H1 (cell line): ENCODE measurements at regions not wholly inside any gene's neighbourhood (a gene's known extent, or its start where the extent isn't known, plus 50 kb on each side); places are given as distances from the start of the nearest gene placed in this dataset.
A peak's percentile ranks its signal among the peaks of the same experiment; 100 is the strongest.

Experiments used
- CTCF ChIA-PET: fragments of 300-600 bp; sonication (Branson Sonifier 250); formaldehyde crosslinking; loops from one replicate; lab custom pipeline; 2021; ENCODE audit not compliant: partially characterized antibody; lab: Charles Lee
- POLR2A ChIA-PET: fragments of 300-600 bp; sonication (Branson Sonifier 250); formaldehyde crosslinking; loops from one replicate; lab custom pipeline; 2021; ENCODE audit warnings: inconsistent platforms; ENCODE audit not compliant: partially characterized antibody; lab: Charles Lee
- DNase-seq, 2 experiments: peaks; one replicate each; pipeline versions ENCODE4 v3.0.0 to v3.0.0-alpha.2; 2010 to 2022; ENCODE audit warnings: low spot score in 2 of 2, low read depth in 1 of 2, mixed read lengths in 1 of 2
- FAIRE-seq: peaks from 2 replicates; lab custom pipeline; 2011; peaks lifted over from hg19 to GRCh38; lab: Jason Lieb, UNC
- H2AFZ ChIP-seq: 2 replicates; pipeline ENCODE4 v1.8.1; 2012; ENCODE audit warnings: low read length, inconsistent platforms
- H2AK5ac ChIP-seq: 2 replicates; pipeline ENCODE4 v1.6.1; 2013; ENCODE audit warnings: low read depth, low read length
- H2BK120ac ChIP-seq: replicated peaks from 2 replicates; pipeline ENCODE3; 2013; ENCODE audit warnings: low read depth, low read length, inconsistent platforms
- H2BK12ac ChIP-seq: 2 replicates; pipeline ENCODE4 v1.6.1; 2013; ENCODE audit warnings: low read depth, low read length
- H2BK15ac ChIP-seq: 2 replicates; pipeline ENCODE4 v1.6.1; 2013; ENCODE audit warnings: low read length
- H2BK20ac ChIP-seq: 2 replicates; pipeline ENCODE4 v1.6.1; 2013; ENCODE audit warnings: low read length
- H2BK5ac ChIP-seq: 2 replicates; pipeline ENCODE4 v1.6.1; 2013; ENCODE audit warnings: low read depth, low read length
- H3K14ac ChIP-seq: 2 replicates; pipeline ENCODE4 v1.6.1; 2013; ENCODE audit warnings: inconsistent platforms; ENCODE audit not compliant: insufficient read length
- H3K18ac ChIP-seq: 2 replicates; pipeline ENCODE4 v1.6.1; 2013; ENCODE audit warnings: low read length; ENCODE audit errors: extremely low read depth
- H3K23ac ChIP-seq: 2 replicates; pipeline ENCODE4 v1.6.1; 2013; ENCODE audit warnings: inconsistent platforms; ENCODE audit not compliant: insufficient read length
- H3K23me2 ChIP-seq: 2 replicates; pipeline ENCODE4 v1.6.1; 2013; ENCODE audit warnings: low read depth, low read length
- H3K27ac ChIP-seq: 2 replicates; pipeline ENCODE4 v1.6.1; 2011; ENCODE audit warnings: low read depth, low read length, inconsistent platforms
- H3K27me3 ChIP-seq, 4 experiments: replicated peaks in 1 of 4; 1 replicate in 1 of 4; 2 replicates in 3 of 4; pipeline versions ENCODE4 v1.6.1 to v1.8.1; 2011 to 2013; ENCODE audit warnings: low read length in 3 of 4, mild to moderate bottlenecking in 3 of 4, inconsistent platforms in 2 of 4, mixed read lengths in 2 of 4, moderate library complexity in 1 of 4; ENCODE audit not compliant: control insufficient read depth in 3 of 4, insufficient read depth in 3 of 4; ENCODE audit errors: extremely low read depth in 1 of 4
- H3K36me3 ChIP-seq, 4 experiments: 2 replicates each; pipeline versions ENCODE4 v1.6.1 to v1.8.1; 2011 to 2013; ENCODE audit warnings: mild to moderate bottlenecking in 4 of 4, low read length in 3 of 4, moderate library complexity in 2 of 4, control low read depth in 1 of 4, inconsistent platforms in 1 of 4; ENCODE audit not compliant: insufficient read depth in 4 of 4, control insufficient read depth in 2 of 4
- H3K4ac ChIP-seq: replicated peaks from 2 replicates; pipeline ENCODE3; 2013; ENCODE audit warnings: low read length, low read depth, mixed read lengths, inconsistent platforms; ENCODE audit not compliant: insufficient read length
- H3K4me1 ChIP-seq, 4 experiments: replicated peaks in 1 of 4; 1 replicate in 1 of 4; 2 replicates in 3 of 4; pipeline versions ENCODE4 v1.6.1 to v1.8.1; 2011 to 2013; ENCODE audit warnings: low read length in 3 of 4, inconsistent platforms in 2 of 4, mixed read lengths in 1 of 4; ENCODE audit not compliant: insufficient read depth in 4 of 4, control insufficient read depth in 3 of 4
- H3K4me2 ChIP-seq, 2 experiments: 2 replicates each; pipeline versions ENCODE4 v1.6.1 to v1.8.1; 2011 to 2013; ENCODE audit warnings: low read depth in 2 of 2, low read length in 2 of 2, control low read depth in 1 of 2, inconsistent platforms in 1 of 2, mild to moderate bottlenecking in 1 of 2; ENCODE audit not compliant: insufficient read depth in 1 of 2
- H3K4me3 ChIP-seq, 4 experiments: fragments of 200-600, 300-600 bp in 1 of 4; sonication (generic), shearing (Covaris generic), sonication (Bioruptor Twin) in 1 of 4; 2 replicates each; pipeline versions ENCODE4 v1.5.1 to v1.8.1; 2011 to 2016; ENCODE audit warnings: low read length in 4 of 4, low read depth in 3 of 4, control low read depth in 2 of 4, inconsistent platforms in 2 of 4, mild to moderate bottlenecking in 2 of 4, mixed read lengths in 1 of 4, moderate library complexity in 1 of 4; ENCODE audit not compliant: insufficient read depth in 2 of 4; ENCODE audit errors: extremely low read depth in 1 of 4
- H3K56ac ChIP-seq: replicated peaks from 2 replicates; pipeline ENCODE3; 2013; ENCODE audit warnings: low read depth, mild to moderate bottlenecking, mixed read lengths, low read length, inconsistent platforms; ENCODE audit not compliant: insufficient read length
- H3K79me1 ChIP-seq: 2 replicates; pipeline ENCODE4 v1.6.1; 2013; ENCODE audit warnings: low read depth, low read length, control low read depth
- H3K79me2 ChIP-seq, 2 experiments: 2 replicates each; pipeline versions ENCODE4 v1.6.1 to v1.8.1; 2012 to 2013; ENCODE audit warnings: low read length in 2 of 2, mild to moderate bottlenecking in 2 of 2, inconsistent platforms in 1 of 2; ENCODE audit not compliant: insufficient read depth in 2 of 2, control insufficient read depth in 1 of 2
- H3K9ac ChIP-seq, 4 experiments: replicated peaks in 1 of 4; 1 replicate in 1 of 4; 2 replicates in 3 of 4; pipeline versions ENCODE4 v1.6.1 to v1.8.1; 2011 to 2013; ENCODE audit warnings: low read depth in 3 of 4, low read length in 3 of 4, control low read depth in 2 of 4, mild to moderate bottlenecking in 2 of 4, moderate library complexity in 2 of 4, inconsistent platforms in 1 of 4; ENCODE audit errors: extremely low read depth in 1 of 4
- H3K9me3 ChIP-seq, 2 experiments: 2 replicates each; pipeline versions ENCODE4 v1.6.1 to v1.8.1; 2012 to 2013; ENCODE audit warnings: mild to moderate bottlenecking in 2 of 2, moderate library complexity in 2 of 2, control low read depth in 1 of 2, inconsistent platforms in 1 of 2, low read depth in 1 of 2, low read length in 1 of 2, mixed read lengths in 1 of 2; ENCODE audit not compliant: insufficient read depth in 2 of 2
- H4K20me1 ChIP-seq, 2 experiments: replicated peaks in 1 of 2; 2 replicates each; pipeline versions ENCODE3 to v1.8.1; 2011 to 2013; ENCODE audit warnings: inconsistent platforms in 2 of 2, low read length in 2 of 2, mild to moderate bottlenecking in 1 of 2; ENCODE audit not compliant: insufficient read depth in 2 of 2, control insufficient read depth in 1 of 2
- H4K5ac ChIP-seq: 2 replicates; pipeline ENCODE4 v1.6.1; 2013; ENCODE audit warnings: low read length, low read depth, mixed read lengths, inconsistent platforms; ENCODE audit not compliant: insufficient read length
- H4K8ac ChIP-seq: 2 replicates; pipeline ENCODE4 v1.8.0; 2013; ENCODE audit warnings: mild to moderate bottlenecking, moderate library complexity, low read length, inconsistent platforms; ENCODE audit not compliant: insufficient read depth; ENCODE audit errors: extremely low read depth
- H4K91ac ChIP-seq: replicated peaks from 2 replicates; pipeline ENCODE3; 2013; ENCODE audit warnings: low read length, mixed read lengths, inconsistent platforms; ENCODE audit not compliant: insufficient read length
- RAD21 ChIP-seq, 2 experiments: IDR thresholded peaks in 1 of 2; conservative IDR thresholded peaks in 1 of 2; 2 replicates each; pipeline ENCODE4 v1.6.1; 2011; ENCODE audit warnings: low read depth in 2 of 2, low read length in 2 of 2, improper control_type of control experiment in 1 of 2, inconsistent platforms in 1 of 2, mild to moderate bottlenecking in 1 of 2, moderate library complexity in 1 of 2
- ZNF274 ChIP-seq: IDR thresholded peaks from 2 replicates; pipeline ENCODE4 v1.7.0; 2012; ENCODE audit warnings: low read length, borderline replicate concordance; ENCODE audit errors: extremely low read depth
- WGBS, 2 experiments: shearing (Covaris generic) in 1 of 2; methylation state at CpG; one replicate each; pipeline versions ENCODE4 v1.1.6 to v1.1.7; 2013 to 2015; ENCODE audit warnings: low lambda C conversion rate in 2 of 2, mixed read lengths in 2 of 2, inconsistent platforms in 1 of 2, low coverage in 1 of 2, missing lambda C conversion rate in 1 of 2; ENCODE audit not compliant: insufficient replicate concordance in 2 of 2, insufficient coverage in 1 of 2, insufficient read length in 1 of 2; ENCODE audit errors: extremely low coverage in 1 of 2, missing lambda C conversion rate in 1 of 2; 5-methylcytosine and 5-hydroxymethylcytosine counted together
- TF ChIP-seq, protein P1 (sequence below), 3 experiments: IDR thresholded peaks; 1 replicate in 2 of 3; 2 replicates in 1 of 3; pipeline versions ENCODE4 v1.5.1 to v1.6.1; 2011; ENCODE audit warnings: low read length in 3 of 3, mild to moderate bottlenecking in 3 of 3, inconsistent platforms in 2 of 3, low read depth in 1 of 3, moderate library complexity in 1 of 3; ENCODE audit not compliant: insufficient read depth in 1 of 3; ENCODE audit errors: control extremely low read depth in 1 of 3

DNA sequence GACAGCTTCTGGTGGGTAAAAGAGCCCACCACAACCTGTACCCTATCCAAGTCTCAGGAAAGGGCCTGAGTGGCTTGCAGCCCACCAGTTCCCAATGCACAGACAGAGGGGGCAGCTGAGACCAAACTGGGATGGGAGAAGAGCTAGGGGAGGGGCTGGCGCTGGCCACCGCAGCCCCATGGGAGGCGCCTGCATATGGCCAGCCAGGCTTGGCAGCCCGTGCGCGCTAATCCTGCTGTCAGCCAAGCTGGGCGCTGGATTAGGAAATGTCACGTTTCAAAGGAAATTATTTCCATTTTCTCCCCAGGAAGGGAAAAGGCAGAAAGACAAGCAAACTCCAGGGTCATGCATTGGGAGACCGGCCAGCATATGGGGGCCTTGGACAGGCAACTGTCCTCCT lies 236.8 kb downstream of the BUD13 start:
- Histone ChIP-seq H2BK120ac (no peak overlapping the region), H3K23ac (no peak overlapping the region), H3K14ac (no peak overlapping the region), H4K8ac (no peak overlapping the region), H4K5ac (no peak overlapping the region), H2BK20ac (no peak overlapping the region), H3K27me3 (peaks cover 0 to 4% (median 0%) of the 10 kb centered on the region in 4 experiments; a peak in 3 of 7 replicates), H3K4me3 (no peak overlapping the region), H2AK5ac (no peak overlapping the region), H4K91ac (no peak overlapping the region), H2BK12ac (no peak overlapping the region), H3K27ac (no peak overlapping the region), H3K9me3 (peaks cover 0 to 3% of the 10 kb centered on the region in 2 experiments; a peak in 1 of 4 replicates), H3K79me1 (no peaks in the 10 kb centered on the region), H3K9ac (no peak overlapping the region), H3K4me2 (no peak overlapping the region), H3K18ac (no peak overlapping the region), H3K79me2 (no peaks in the 10 kb centered on the region), H3K4ac (no peak overlapping the region), H4K20me1 (no peaks in the 10 kb centered on the region), H3K36me3 (no peaks in the 10 kb centered on the region), H2BK15ac (no peak overlapping the region), H3K23me2 (no peaks in the 10 kb centered on the region; the same call in 1 of the 2 replicates), H3K4me1 (peaks cover 0 to 4% (median 1%) of the 10 kb centered on the region in 4 experiments; a peak in 2 of 7 replicates), H2BK5ac (no peak overlapping the region), H3K56ac (no peak overlapping the region), H2AFZ (no peak overlapping the region)
- ChIA-PET CTCF (interaction anchor here (0.6 to 11.6 kb wide), 21 partner anchors 10 to 254 kb away, joined by 3 to 96 read pairs (median 4); no protein-coding TSS in a partner anchor), POLR2A (interaction anchor here (1.6 kb wide), 1 partner anchor 14 kb away, joined by 4 read pairs; no protein-coding TSS in a partner anchor)
- FAIRE-seq: no peak
- TF ChIP-seq ZNF274 (no peak), RAD21 (IDR thresholded peaks at IDR 0.05 in 1 of 2, conservative IDR thresholded peaks at IDR 0.05 in 1 of 2; ENCODE audit: low read depth in 2 of 2, low read length in 2 of 2) (peak in 1 of 2 experiments; percentile 9; a peak in 1 of 4 replicates)
- TF ChIP-seq, protein P1, sequence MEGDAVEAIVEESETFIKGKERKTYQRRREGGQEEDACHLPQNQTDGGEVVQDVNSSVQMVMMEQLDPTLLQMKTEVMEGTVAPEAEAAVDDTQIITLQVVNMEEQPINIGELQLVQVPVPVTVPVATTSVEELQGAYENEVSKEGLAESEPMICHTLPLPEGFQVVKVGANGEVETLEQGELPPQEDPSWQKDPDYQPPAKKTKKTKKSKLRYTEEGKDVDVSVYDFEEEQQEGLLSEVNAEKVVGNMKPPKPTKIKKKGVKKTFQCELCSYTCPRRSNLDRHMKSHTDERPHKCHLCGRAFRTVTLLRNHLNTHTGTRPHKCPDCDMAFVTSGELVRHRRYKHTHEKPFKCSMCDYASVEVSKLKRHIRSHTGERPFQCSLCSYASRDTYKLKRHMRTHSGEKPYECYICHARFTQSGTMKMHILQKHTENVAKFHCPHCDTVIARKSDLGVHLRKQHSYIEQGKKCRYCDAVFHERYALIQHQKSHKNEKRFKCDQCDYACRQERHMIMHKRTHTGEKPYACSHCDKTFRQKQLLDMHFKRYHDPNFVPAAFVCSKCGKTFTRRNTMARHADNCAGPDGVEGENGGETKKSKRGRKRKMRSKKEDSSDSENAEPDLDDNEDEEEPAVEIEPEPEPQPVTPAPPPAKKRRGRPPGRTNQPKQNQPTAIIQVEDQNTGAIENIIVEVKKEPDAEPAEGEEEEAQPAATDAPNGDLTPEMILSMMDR (IDR thresholded peaks at IDR 0.05; ENCODE audit: control extremely low read depth in 1 of 3, insufficient read depth in 1 of 3, low read depth in 1 of 3, low read length in 3 of 3): peak in 1 of 3 experiments; percentile 16; a peak in 1 of 4 replicates
- 95% methylated on average over 8 of the region's 9 CpGs; no CpG with 5 or more reads in 1 of the 2 experiments for WGBS, 2 experiments
- DNase-seq: no peak
